ENCODE measurements at regions not wholly inside any gene's neighbourhood (a gene's known extent, or its start where the extent isn't known, plus 50 kb on each side); places are given as distances from the start of the nearest gene placed in this dataset.

DNA sequence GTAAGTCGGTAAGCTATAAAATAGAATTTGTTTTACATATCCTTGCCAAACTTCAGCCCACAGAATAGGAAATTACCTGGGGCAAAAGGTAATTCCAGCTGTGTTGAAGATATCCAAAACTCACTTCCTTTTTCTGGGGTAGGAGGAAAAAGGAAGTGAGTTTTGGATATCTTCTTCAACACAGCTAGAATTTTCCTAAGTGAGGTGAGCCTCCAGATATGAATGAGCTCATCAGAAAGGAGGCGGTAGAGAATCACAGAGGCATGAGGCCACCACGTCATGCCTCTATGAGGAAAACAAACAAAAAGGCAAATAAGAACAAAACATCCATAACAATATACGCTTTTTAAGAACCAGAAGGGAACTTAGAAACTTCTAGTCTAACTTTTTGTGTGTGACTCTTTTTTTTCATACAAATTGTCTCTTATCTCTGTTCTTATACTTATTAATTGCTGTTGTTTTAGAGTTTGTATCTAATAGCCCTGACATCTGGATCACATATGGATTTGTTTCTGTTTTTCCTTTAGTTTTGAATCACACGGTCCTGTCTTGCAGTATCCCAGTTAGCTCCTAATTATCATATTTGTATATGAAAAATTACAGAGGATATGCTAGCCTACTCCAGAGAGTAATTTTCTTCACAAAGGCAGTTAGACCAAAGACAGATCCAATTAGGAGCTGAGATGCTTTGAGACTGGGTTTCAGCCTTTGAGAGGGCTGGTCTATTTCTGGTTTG, 104.5 kb downstream of the RBM43 start:
- no peak for TF ChIP-seq POLR2A (IDR thresholded peaks at IDR 0.05)
- TF ChIP-seq, protein P1, sequence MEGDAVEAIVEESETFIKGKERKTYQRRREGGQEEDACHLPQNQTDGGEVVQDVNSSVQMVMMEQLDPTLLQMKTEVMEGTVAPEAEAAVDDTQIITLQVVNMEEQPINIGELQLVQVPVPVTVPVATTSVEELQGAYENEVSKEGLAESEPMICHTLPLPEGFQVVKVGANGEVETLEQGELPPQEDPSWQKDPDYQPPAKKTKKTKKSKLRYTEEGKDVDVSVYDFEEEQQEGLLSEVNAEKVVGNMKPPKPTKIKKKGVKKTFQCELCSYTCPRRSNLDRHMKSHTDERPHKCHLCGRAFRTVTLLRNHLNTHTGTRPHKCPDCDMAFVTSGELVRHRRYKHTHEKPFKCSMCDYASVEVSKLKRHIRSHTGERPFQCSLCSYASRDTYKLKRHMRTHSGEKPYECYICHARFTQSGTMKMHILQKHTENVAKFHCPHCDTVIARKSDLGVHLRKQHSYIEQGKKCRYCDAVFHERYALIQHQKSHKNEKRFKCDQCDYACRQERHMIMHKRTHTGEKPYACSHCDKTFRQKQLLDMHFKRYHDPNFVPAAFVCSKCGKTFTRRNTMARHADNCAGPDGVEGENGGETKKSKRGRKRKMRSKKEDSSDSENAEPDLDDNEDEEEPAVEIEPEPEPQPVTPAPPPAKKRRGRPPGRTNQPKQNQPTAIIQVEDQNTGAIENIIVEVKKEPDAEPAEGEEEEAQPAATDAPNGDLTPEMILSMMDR (IDR thresholded peaks at IDR 0.05) = no peak

Measured in prostate gland (tissue), 2 donors.